Adrenal gland (tissue), 9 donors: ENCODE measurements at regions not wholly inside any gene's neighbourhood (a gene's known extent, or its start where the extent isn't known, plus 50 kb on each side); places are given as distances from the start of the nearest gene placed in this dataset.

Experiments used
- DNase-seq, 7 donors: peaks; one replicate each; pipeline ENCODE4 v3.0.0-alpha.2; 2019 to 2020
- H3K27ac ChIP-seq, 5 donors: fragments of 200-600 bp; sonication (generic) in 4 of 5; 1 replicate in 3 of 5; 2 replicates in 2 of 5; pipeline versions ENCODE4 v1.5.1 to v1.8.0; 2016 to 2020; ENCODE audit warnings: mild to moderate bottlenecking in 1 of 5
- H3K27me3 ChIP-seq: fragments of 200-600 bp; 2 replicates; pipeline ENCODE4 v1.8.0; 2021
- H3K36me3 ChIP-seq, 2 donors: fragments of 200-600 bp; replicated peaks in 1 of 2; 1 replicate in 1 of 2; 2 replicates in 1 of 2; pipeline versions ENCODE4 v1.5.1 to v1.8.0; 2018 to 2022
- H3K4me1 ChIP-seq, 2 donors: fragments of 200-600 bp; replicated peaks in 1 of 2; 1 replicate in 1 of 2; 2 replicates in 1 of 2; pipeline versions ENCODE4 v1.5.1 to v1.8.0; 2018 to 2021
- H3K4me3 ChIP-seq, 4 donors: fragments of 200-600 bp; sonication (generic) in 3 of 4; one replicate each; pipeline ENCODE4 v1.5.1; 2016 to 2018
- H3K9me3 ChIP-seq, 3 donors: fragments of 200-600 bp; sonication (generic) in 1 of 3; replicated peaks in 1 of 3; 1 replicate in 2 of 3; 2 replicates in 1 of 3; pipeline versions ENCODE4 v1.5.1 to v1.8.0; 2016 to 2021
- CTCF ChIP-seq, 6 experiments: fragments of 450-650 bp in 4 of 6; fragments of 200-600 bp in 2 of 6; sonication (generic) in 1 of 6; IDR thresholded peaks; 1 replicate in 5 of 6; 2 replicates in 1 of 6; pipeline versions ENCODE4 v1.5.1 to v1.8.0; 2016 to 2021; ENCODE audit warnings: antibody characterized with exemption in 6 of 6, mild to moderate bottlenecking in 2 of 6, moderate library complexity in 1 of 6
- POLR2A ChIP-seq, 2 donors: fragments of 450-650 bp; IDR thresholded peaks; one replicate each; pipeline ENCODE4 v1.6.1; 2017; ENCODE audit warnings: antibody characterized with exemption in 2 of 2, mild to moderate bottlenecking in 2 of 2, moderate library complexity in 1 of 2
- WGBS, 4 donors: extraction: QIAGEN DNeasy Blood & Tissue Kit in 2 of 4; methylation state at CpG; one replicate each; pipeline versions ENCODE4 v1.1.5 to v1.1.7; 2013 to 2017; 5-methylcytosine and 5-hydroxymethylcytosine counted together
- intact Hi-C, 2 donors: fragments of 100-400 bp; cut with DNase I; formaldehyde crosslinking; loops; one replicate each; pipeline versions ENCODE4 v1.14.1 to v1.15.0; 2022 to 2023
- donor health status: healthy with polysubstance abuse.
- donor health status: Bipolar disorder and iron deficiency.
- donor health status: DM: yes; HTN: yes; CAD: no.
- donor health status: DM: no; HTN: no; CAD: no.
- donor health status: DM: no; HTN: no; CAD: no.

GRCh38 chr1:17914987-17915386, 159.9 kb downstream of the ACTL8 start:
- TF ChIP-seq CTCF (IDR thresholded peaks at IDR 0.05) (no peak), POLR2A (IDR thresholded peaks at IDR 0.05) (no peak)
- Histone ChIP-seq H3K27ac (no peak overlapping the region), H3K27me3 (peaks cover 20% of the 10 kb centered on the region), H3K4me3 (no peak overlapping the region), H3K9me3 (no peaks in the 10 kb centered on the region), H3K36me3 (no peaks in the 10 kb centered on the region), H3K4me1 (no peaks in the 10 kb centered on the region)
- 59 to 67% (median 62%) methylated on average over 6 to 9 of the region's 9 CpGs for WGBS, 4 donors
- intact Hi-C loops = no loop called here
- DNase-seq = no peak

- no peaks in the 10 kb centered on the region for H3K9me3 ChIP-seq
- no peak for DNase-seq
- 6 to 20% (median 13%) methylated on average over 7 of the region's 7 CpGs for WGBS, 4 donors
- H3K4me3 ChIP-seq = no peak overlapping the region
- TF ChIP-seq CTCF (IDR thresholded peaks at IDR 0.05) (no peak), POLR2A (IDR thresholded peaks at IDR 0.05) (no peak)
- intact Hi-C loops = no loop called here
- peaks cover 23% of the 10 kb centered on the region for H3K27me3 ChIP-seq
- no peaks in the 10 kb centered on the region for H3K4me1 ChIP-seq
- H3K27ac ChIP-seq = no peak overlapping the region
- no peaks in the 10 kb centered on the region for H3K36me3 ChIP-seq
Measured at GRCh38 chr1:17915511-17916197, 160.5 kb downstream of the ACTL8 start.

DNA sequence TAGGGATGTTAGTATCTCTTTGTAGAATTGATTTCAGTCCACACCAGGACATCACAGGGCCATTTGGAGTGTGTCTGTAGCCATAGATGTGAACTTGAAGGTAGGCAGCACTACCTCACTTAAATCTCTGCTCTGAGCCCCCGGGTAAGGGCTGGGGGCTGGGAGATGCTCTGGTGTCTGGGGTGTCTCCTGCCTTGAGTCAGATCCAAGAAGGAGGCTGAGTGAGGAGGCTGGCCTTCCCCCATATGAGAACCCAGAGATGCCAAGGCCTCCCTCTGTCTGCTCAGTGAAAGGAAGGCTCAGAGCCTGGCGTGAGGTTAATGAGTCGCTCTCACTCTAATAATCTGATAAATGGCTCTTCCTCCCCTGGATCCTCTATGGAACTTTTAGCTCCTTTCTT, 161.6 kb downstream of the ACTL8 start:
- Histone ChIP-seq H3K9me3 (no peaks in the 10 kb centered on the region), H3K4me3 (no peak overlapping the region), H3K27me3 (peaks cover 23% of the 10 kb centered on the region), H3K36me3 (no peaks in the 10 kb centered on the region), H3K27ac (no peak overlapping the region), H3K4me1 (no peaks in the 10 kb centered on the region)
- WGBS, 4 donors = 75 to 100% (median 81%) methylated on average over 1 to 3 of the region's 3 CpGs
- intact Hi-C loops = no loop called here
- TF ChIP-seq POLR2A (IDR thresholded peaks at IDR 0.05) = no peak
- TF ChIP-seq CTCF (IDR thresholded peaks at IDR 0.05) = no peak
- no peak for DNase-seq

GRCh38 chr1:17919525-17920439, 164.6 kb downstream of the ACTL8 start:
- peaks cover 15% of the 10 kb centered on the region for H3K27me3 ChIP-seq
- intact Hi-C loops = loop anchor here in 1 of 2 donors (5.0 to 10.0 kb wide), 3 partner anchors 178 to 655 kb away; no protein-coding TSS in a partner anchor
- 31 to 36% (median 33%) methylated on average over 10 of the region's 10 CpGs for WGBS, 4 donors
- no peaks in the 10 kb centered on the region for H3K9me3 ChIP-seq
- H3K4me3 ChIP-seq = no peak overlapping the region
- TF ChIP-seq CTCF (IDR thresholded peaks at IDR 0.05) (peak in 5 of 6 experiments; percentile 2 to 39 (median 32)), POLR2A (IDR thresholded peaks at IDR 0.05) (no peak)
- no peak overlapping the region for H3K27ac ChIP-seq
- no peaks in the 10 kb centered on the region for H3K4me1 ChIP-seq
- H3K36me3 ChIP-seq = no peaks in the 10 kb centered on the region
- peak in 6 of 7 donors; percentile 30 to 71 (median 38) for DNase-seq
